Non-pigmented ciliary epithelial cell (primary cell): ENCODE measurements at regions not wholly inside any gene's neighbourhood (a gene's known extent, or its start where the extent isn't known, plus 50 kb on each side); places are given as distances from the start of the nearest gene placed in this dataset.
"Not testable (repeated sequence)": the region's sequence is repeated elsewhere in the genome, so short reads cannot be mapped to it uniquely, and the experiment has no call there.

ENCODE experiments used
- DNase-seq: peaks from one replicate; pipeline ENCODE4 v3.0.0-alpha.2; 2010; ENCODE audit warnings: low read depth

- not testable (repeated sequence) for DNase-seq
Measured at GRCh38 chrX:96214681-96215080, 470.0 kb upstream of the DIAPH2 start.

- no peak for DNase-seq
Measured at GRCh38 chrX:96224279-96224678, 460.4 kb upstream of the DIAPH2 start.

GRCh38 chrX:96244955-96245354 lies 439.7 kb upstream of the DIAPH2 start:
- no peak for DNase-seq

DNA sequence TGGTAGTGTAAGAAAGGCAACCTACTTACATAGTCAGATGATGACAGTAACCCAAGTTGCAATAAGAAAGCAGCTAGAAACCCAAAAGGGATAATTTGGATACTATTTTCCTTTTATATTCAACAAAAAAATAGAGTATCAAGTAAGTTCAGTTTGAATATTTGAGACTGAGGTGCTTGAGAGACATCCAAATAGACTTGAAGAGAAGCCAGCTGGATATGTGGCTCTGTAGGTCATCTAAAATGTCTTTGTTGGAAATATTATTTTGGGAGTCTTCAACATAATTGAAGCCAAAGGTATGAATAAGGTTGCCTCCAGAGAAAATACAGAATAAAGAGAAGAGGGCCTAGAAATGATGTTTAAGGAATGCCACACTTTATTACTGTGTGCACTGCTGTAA lies 438.2 kb upstream of the DIAPH2 start:
- no peak for DNase-seq
